22Rv1 (cell line): ENCODE measurements at regions not wholly inside any gene's neighbourhood (a gene's known extent, or its start where the extent isn't known, plus 50 kb on each side); places are given as distances from the start of the nearest gene placed in this dataset.

Experiments used
- H3K27ac ChIP-seq: fragments of 450-650 bp; 2 replicates; pipeline ENCODE4 v1.5.1; 2017
- ZFX ChIP-seq: fragments of 450-650 bp; IDR thresholded peaks from 2 replicates; pipeline ENCODE4 v1.6.1; 2017; ENCODE audit warnings: antibody characterized with exemption, borderline replicate concordance
- TF ChIP-seq, protein P1 (sequence below): fragments of 450-650 bp; IDR thresholded peaks from 2 replicates; pipeline ENCODE4 v1.5.1; 2017; ENCODE audit warnings: mild to moderate bottlenecking

DNA sequence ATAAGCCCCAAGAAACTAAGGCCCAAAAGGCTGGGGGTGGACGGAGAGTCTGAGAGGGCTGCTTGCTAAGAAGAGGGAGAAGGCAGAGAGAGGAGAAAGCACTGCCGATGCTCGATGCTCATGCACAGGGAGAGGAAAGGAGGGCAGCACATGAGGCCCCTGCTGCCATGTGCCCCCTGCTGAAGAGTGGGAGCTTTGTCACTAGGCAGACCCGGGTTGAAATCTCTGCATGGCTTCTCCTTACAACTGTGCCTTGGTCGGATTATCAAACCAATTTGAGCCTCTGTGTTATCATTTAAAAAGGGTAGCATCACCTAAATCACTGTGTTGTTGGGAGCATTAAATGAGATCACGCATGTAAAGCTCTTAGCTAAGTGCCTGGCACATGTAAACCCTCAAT, 330.5 kb downstream of the NXPE2 start:
- TF ChIP-seq, protein P1, sequence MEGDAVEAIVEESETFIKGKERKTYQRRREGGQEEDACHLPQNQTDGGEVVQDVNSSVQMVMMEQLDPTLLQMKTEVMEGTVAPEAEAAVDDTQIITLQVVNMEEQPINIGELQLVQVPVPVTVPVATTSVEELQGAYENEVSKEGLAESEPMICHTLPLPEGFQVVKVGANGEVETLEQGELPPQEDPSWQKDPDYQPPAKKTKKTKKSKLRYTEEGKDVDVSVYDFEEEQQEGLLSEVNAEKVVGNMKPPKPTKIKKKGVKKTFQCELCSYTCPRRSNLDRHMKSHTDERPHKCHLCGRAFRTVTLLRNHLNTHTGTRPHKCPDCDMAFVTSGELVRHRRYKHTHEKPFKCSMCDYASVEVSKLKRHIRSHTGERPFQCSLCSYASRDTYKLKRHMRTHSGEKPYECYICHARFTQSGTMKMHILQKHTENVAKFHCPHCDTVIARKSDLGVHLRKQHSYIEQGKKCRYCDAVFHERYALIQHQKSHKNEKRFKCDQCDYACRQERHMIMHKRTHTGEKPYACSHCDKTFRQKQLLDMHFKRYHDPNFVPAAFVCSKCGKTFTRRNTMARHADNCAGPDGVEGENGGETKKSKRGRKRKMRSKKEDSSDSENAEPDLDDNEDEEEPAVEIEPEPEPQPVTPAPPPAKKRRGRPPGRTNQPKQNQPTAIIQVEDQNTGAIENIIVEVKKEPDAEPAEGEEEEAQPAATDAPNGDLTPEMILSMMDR: no peak
- TF ChIP-seq ZFX: no peak
- H3K27ac ChIP-seq: no peak overlapping the region

GRCh38 chr11:115017529-115017928, 339.2 kb downstream of the NXPE2 start:
- TF ChIP-seq, protein P1: no peak
- TF ChIP-seq ZFX: no peak
- H3K27ac ChIP-seq: no peak overlapping the region

GRCh38 chr11:115030166-115030565, 351.8 kb downstream of the NXPE2 start:
- no peak overlapping the region for H3K27ac ChIP-seq
- TF ChIP-seq, protein P1: no peak
- no peak for TF ChIP-seq ZFX

- TF ChIP-seq, protein P1: no peak
- no peak for TF ChIP-seq ZFX
- no peak overlapping the region for H3K27ac ChIP-seq
Measured at GRCh38 chr11:115036406-115037180, 358.3 kb downstream of the NXPE2 start.

DNA sequence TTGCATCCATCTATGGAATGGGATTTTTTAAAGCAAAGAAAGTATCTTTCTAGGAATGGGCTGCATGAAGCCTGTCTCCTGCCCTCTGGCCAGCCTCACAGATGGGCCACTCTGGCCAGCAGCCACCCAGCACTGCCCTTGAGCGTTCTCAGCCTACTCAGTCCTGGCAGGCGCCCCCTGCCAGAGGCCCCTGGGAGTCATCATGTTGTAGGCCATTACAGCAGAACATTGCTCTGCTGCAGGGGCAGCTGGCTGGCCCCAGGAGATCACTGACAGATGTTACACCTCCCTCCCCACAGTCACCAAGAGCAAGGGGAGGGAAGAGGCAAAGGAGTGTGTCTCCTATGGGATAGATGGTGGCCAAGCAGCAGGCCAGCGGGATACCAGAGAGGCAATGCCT, 363.7 kb downstream of the NXPE2 start:
- TF ChIP-seq ZFX: no peak
- TF ChIP-seq, protein P1: no peak
- no peak overlapping the region for H3K27ac ChIP-seq

- TF ChIP-seq ZFX: no peak
- TF ChIP-seq, protein P1: no peak
- no peak overlapping the region for H3K27ac ChIP-seq
Measured at GRCh38 chr11:115047631-115048030, 369.3 kb downstream of the NXPE2 start.

GRCh38 chr11:115049796-115050195, 371.5 kb downstream of the NXPE2 start:
- TF ChIP-seq, protein P1: no peak
- TF ChIP-seq ZFX: no peak
- H3K27ac ChIP-seq: no peak overlapping the region
